IgD-negative memory B cell (primary cell): ENCODE measurements at regions not wholly inside any gene's neighbourhood (a gene's known extent, or its start where the extent isn't known, plus 50 kb on each side); places are given as distances from the start of the nearest gene placed in this dataset.

ENCODE experiments used
- H3K27ac Mint-ChIP-seq, 3 donors: one replicate each; pipeline ENCODE4 v1.8.0; 2020 to 2022; ENCODE audit warnings: mild to moderate bottlenecking in 3 of 3, mixed read lengths in 3 of 3, moderate library complexity in 1 of 3
- H3K27me3 Mint-ChIP-seq: one replicate; pipeline ENCODE4 v1.8.0; 2021; ENCODE audit warnings: mixed read lengths
- H3K36me3 Mint-ChIP-seq: one replicate; pipeline ENCODE4 v1.8.0; 2020; ENCODE audit warnings: mild to moderate bottlenecking, mixed read lengths
- H3K4me1 Mint-ChIP-seq, 3 donors: one replicate each; pipeline ENCODE4 v1.8.0; 2020 to 2022; ENCODE audit warnings: mixed read lengths in 3 of 3, mild to moderate bottlenecking in 1 of 3
- H3K4me3 Mint-ChIP-seq, 4 donors: one replicate each; pipeline ENCODE4 v1.8.0; 2020 to 2022; ENCODE audit warnings: mild to moderate bottlenecking in 4 of 4, mixed read lengths in 4 of 4, moderate library complexity in 3 of 4
- H3K9me3 Mint-ChIP-seq, 3 donors: one replicate each; pipeline ENCODE4 v1.8.0; 2020 to 2021; ENCODE audit warnings: mixed read lengths in 3 of 3, mild to moderate bottlenecking in 1 of 3

DNA sequence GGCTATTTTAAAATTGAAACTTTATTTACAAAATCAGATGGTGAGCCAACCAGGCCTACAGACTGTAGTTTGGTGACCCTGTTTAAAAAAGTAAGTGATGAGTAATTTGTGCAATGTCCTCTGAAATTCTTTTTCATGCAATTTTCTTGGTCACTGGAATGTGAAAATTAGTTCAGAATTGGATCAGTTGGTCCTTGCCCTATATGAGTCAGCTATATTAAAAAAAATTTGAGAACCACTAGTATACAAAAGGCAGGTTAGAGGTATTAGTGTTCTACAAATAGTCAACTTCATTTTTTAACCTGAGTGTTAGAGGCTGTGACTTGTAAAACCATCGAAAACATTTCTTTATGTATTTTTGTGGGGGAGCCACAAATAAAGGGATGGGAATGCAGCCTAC, 91.1 kb upstream of the NXPH2 start:
- no peaks in the 10 kb centered on the region for H3K27me3 Mint-ChIP-seq
- H3K27ac Mint-ChIP-seq = no peak overlapping the region
- peaks cover 2% of the 10 kb centered on the region for H3K36me3 Mint-ChIP-seq
- H3K4me1 Mint-ChIP-seq = no peaks in the 10 kb centered on the region
- H3K9me3 Mint-ChIP-seq = peaks cover 0 to 5% (median 0%) of the 10 kb centered on the region in 3 donors
- no peak overlapping the region for H3K4me3 Mint-ChIP-seq

- Mint-ChIP-seq H3K36me3 (no peaks in the 10 kb centered on the region), H3K4me1 (no peaks in the 10 kb centered on the region), H3K27ac (no peak overlapping the region), H3K27me3 (no peaks in the 10 kb centered on the region), H3K9me3 (peaks cover 0 to 5% (median 0%) of the 10 kb centered on the region in 3 donors), H3K4me3 (no peak overlapping the region)
Observed at GRCh38 chr2:138867341-138867740, 87.2 kb upstream of the NXPH2 start.

GRCh38 chr2:138866797-138867196, 86.6 kb upstream of the NXPH2 start:
- Mint-ChIP-seq H3K4me3 (no peak overlapping the region), H3K36me3 (no peaks in the 10 kb centered on the region), H3K4me1 (no peaks in the 10 kb centered on the region), H3K27ac (no peak overlapping the region), H3K9me3 (peaks cover 0 to 5% (median 0%) of the 10 kb centered on the region in 3 donors), H3K27me3 (no peaks in the 10 kb centered on the region)

DNA sequence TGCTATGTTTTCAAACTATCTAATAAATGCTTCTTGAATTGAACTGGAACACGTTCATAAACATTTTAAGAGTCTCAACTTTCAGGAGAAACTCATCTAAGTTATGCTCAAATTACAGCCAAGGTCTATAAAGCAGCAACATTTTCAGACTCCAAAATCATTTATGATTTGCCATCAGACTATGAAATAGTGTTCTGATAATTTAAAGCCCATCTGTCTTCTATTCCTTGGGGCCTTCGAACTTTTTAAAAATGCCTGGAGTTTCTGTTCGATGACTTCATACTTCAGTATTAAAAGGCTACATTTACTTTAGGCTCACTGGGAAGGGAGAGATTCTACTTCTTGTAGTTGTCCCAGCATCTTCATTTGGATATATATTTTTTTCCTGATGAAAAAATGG, 73.6 kb upstream of the NXPH2 start:
- H3K27me3 Mint-ChIP-seq = peaks cover 2% of the 10 kb centered on the region
- no peak overlapping the region for H3K4me3 Mint-ChIP-seq
- H3K36me3 Mint-ChIP-seq = no peaks in the 10 kb centered on the region
- H3K27ac Mint-ChIP-seq = no peak overlapping the region
- peaks cover 0 to 3% (median 0%) of the 10 kb centered on the region in 3 donors for H3K9me3 Mint-ChIP-seq
- no peaks in the 10 kb centered on the region for H3K4me1 Mint-ChIP-seq

- H3K27me3 Mint-ChIP-seq = peaks cover 2% of the 10 kb centered on the region
- no peak overlapping the region for H3K4me3 Mint-ChIP-seq
- H3K36me3 Mint-ChIP-seq = no peaks in the 10 kb centered on the region
- no peak overlapping the region for H3K27ac Mint-ChIP-seq
- no peaks in the 10 kb centered on the region for H3K4me1 Mint-ChIP-seq
- H3K9me3 Mint-ChIP-seq = peaks cover 0 to 3% (median 0%) of the 10 kb centered on the region in 3 donors
Observed at GRCh38 chr2:138853296-138853695, 73.1 kb upstream of the NXPH2 start.

GRCh38 chr2:138846216-138846821, 66.1 kb upstream of the NXPH2 start:
- H3K4me3 Mint-ChIP-seq = no peak overlapping the region
- H3K36me3 Mint-ChIP-seq = peaks cover 2% of the 10 kb centered on the region
- H3K27me3 Mint-ChIP-seq = peaks cover 1% of the 10 kb centered on the region
- no peak overlapping the region for H3K27ac Mint-ChIP-seq
- no peaks in the 10 kb centered on the region for H3K9me3 Mint-ChIP-seq
- H3K4me1 Mint-ChIP-seq = no peaks in the 10 kb centered on the region

- Mint-ChIP-seq H3K4me3 (no peak overlapping the region), H3K27ac (no peak overlapping the region), H3K9me3 (no peaks in the 10 kb centered on the region), H3K4me1 (no peaks in the 10 kb centered on the region), H3K27me3 (peaks cover 2% of the 10 kb centered on the region), H3K36me3 (peaks cover 2% of the 10 kb centered on the region)
Observed at GRCh38 chr2:138842341-138842740, 62.2 kb upstream of the NXPH2 start.

GRCh38 chr2:138841459-138841858, 61.3 kb upstream of the NXPH2 start:
- Mint-ChIP-seq H3K9me3 (no peaks in the 10 kb centered on the region), H3K27ac (no peak overlapping the region), H3K36me3 (peaks cover 2% of the 10 kb centered on the region), H3K4me1 (no peaks in the 10 kb centered on the region), H3K27me3 (peaks cover 5% of the 10 kb centered on the region), H3K4me3 (no peak overlapping the region)

GRCh38 chr2:138838851-138839620, 58.8 kb upstream of the NXPH2 start:
- H3K27me3 Mint-ChIP-seq = peaks cover 5% of the 10 kb centered on the region
- no peaks in the 10 kb centered on the region for H3K4me1 Mint-ChIP-seq
- H3K4me3 Mint-ChIP-seq = no peak overlapping the region
- H3K36me3 Mint-ChIP-seq = no peaks in the 10 kb centered on the region
- no peak overlapping the region for H3K27ac Mint-ChIP-seq
- no peaks in the 10 kb centered on the region for H3K9me3 Mint-ChIP-seq

DNA sequence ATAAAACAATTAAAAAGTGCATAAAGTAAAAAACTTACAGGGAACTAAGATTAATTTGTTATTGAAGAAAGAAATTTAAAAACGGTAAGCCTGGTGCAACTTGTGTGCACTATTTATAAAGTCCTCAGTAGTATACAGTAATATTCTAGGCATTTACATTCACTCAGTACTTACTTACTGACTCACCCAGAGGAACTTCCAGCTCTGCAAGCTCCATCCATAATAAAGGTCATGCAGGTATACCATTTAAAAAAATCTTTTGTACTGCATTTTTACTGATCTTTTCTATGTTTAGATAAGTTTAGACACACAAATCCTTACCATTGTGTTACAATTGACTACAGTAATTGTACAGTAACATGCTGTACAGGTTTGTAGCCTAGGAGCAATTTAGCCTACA, 51.5 kb upstream of the NXPH2 start:
- Mint-ChIP-seq H3K27ac (no peak overlapping the region), H3K36me3 (no peaks in the 10 kb centered on the region), H3K27me3 (peaks cover 4% of the 10 kb centered on the region), H3K4me3 (no peak overlapping the region), H3K4me1 (no peaks in the 10 kb centered on the region), H3K9me3 (no peaks in the 10 kb centered on the region)

- Mint-ChIP-seq H3K4me3 (no peak overlapping the region), H3K36me3 (no peaks in the 10 kb centered on the region), H3K27me3 (peaks cover 1% of the 10 kb centered on the region), H3K4me1 (no peaks in the 10 kb centered on the region), H3K27ac (no peak overlapping the region), H3K9me3 (no peaks in the 10 kb centered on the region)
Observed at GRCh38 chr2:138831154-138831553, 51.0 kb upstream of the NXPH2 start.

GRCh38 chr2:138830547-138830946, 50.4 kb upstream of the NXPH2 start:
- Mint-ChIP-seq H3K27me3 (peaks cover 1% of the 10 kb centered on the region), H3K4me1 (no peaks in the 10 kb centered on the region), H3K27ac (no peak overlapping the region), H3K9me3 (no peaks in the 10 kb centered on the region), H3K4me3 (no peak overlapping the region), H3K36me3 (no peaks in the 10 kb centered on the region)
